RWPE1 (cell line): ENCODE measurements at regions not wholly inside any gene's neighbourhood (a gene's known extent, or its start where the extent isn't known, plus 50 kb on each side); places are given as distances from the start of the nearest gene placed in this dataset.

Source experiments
- CTCF ChIA-PET: fragments of 350-600 bp; sonication (Branson Sonifier 250); formaldehyde crosslinking; extraction: SDS; loops from one replicate; lab custom pipeline; 2021; lab: Yijun Ruan, JAX
- POLR2A ChIA-PET: fragments of 400-600 bp; formaldehyde crosslinking; extraction: SDS; loops from one replicate; lab custom pipeline; 2020; ENCODE audit warnings: antibody characterized with exemption; ENCODE audit not compliant: low non-redundant PET; lab: Yijun Ruan, JAX
- DNase-seq: peaks from one replicate; pipeline ENCODE4 v3.0.0; 2012; ENCODE audit warnings: low spot score
- H3K27ac ChIP-seq: fragments of 450-650 bp; 2 replicates; pipeline ENCODE4 v1.5.1; 2017
- CTCF ChIP-seq: fragments of 450-650 bp; conservative IDR thresholded peaks from 2 replicates; pipeline ENCODE4 v1.5.1; 2017; ENCODE audit warnings: low read depth, mild to moderate bottlenecking

GRCh38 chr11:92511522-92512203 lies 287.0 kb downstream of the FAT3 start:
- ChIA-PET CTCF (no interaction called here), POLR2A (no interaction called here)
- TF ChIP-seq CTCF = no peak
- no peak overlapping the region for H3K27ac ChIP-seq
- no peak for DNase-seq

- no peak for TF ChIP-seq CTCF
- ChIA-PET CTCF (no interaction called here), POLR2A (no interaction called here)
- no peak for DNase-seq
- no peak overlapping the region for H3K27ac ChIP-seq
These were observed 287.6 kb downstream of the FAT3 start for GRCh38 chr11:92512204-92512569.

- CTCF ChIA-PET = no interaction called here
- POLR2A ChIA-PET = no interaction called here
- H3K27ac ChIP-seq = no peak overlapping the region
- TF ChIP-seq CTCF = no peak
- no peak for DNase-seq
These were observed 299.0 kb downstream of the FAT3 start for GRCh38 chr11:92523611-92524010.

GRCh38 chr11:92524542-92524941 lies 299.9 kb downstream of the FAT3 start:
- H3K27ac ChIP-seq = no peak overlapping the region
- no peak for DNase-seq
- ChIA-PET POLR2A (no interaction called here), CTCF (no interaction called here)
- no peak for TF ChIP-seq CTCF

- H3K27ac ChIP-seq = no peak overlapping the region
- CTCF ChIA-PET = no interaction called here
- POLR2A ChIA-PET = no interaction called here
- no peak for TF ChIP-seq CTCF
- no peak for DNase-seq
These were observed 302.8 kb downstream of the FAT3 start for GRCh38 chr11:92527467-92527866.

GRCh38 chr11:92528001-92528400 lies 303.4 kb downstream of the FAT3 start:
- CTCF ChIA-PET = interaction anchor here (0.6 kb wide), 1 partner anchor 409 kb away, joined by 3 read pairs; no protein-coding TSS in a partner anchor
- POLR2A ChIA-PET = no interaction called here

More at GRCh38 chr11:92528001-92528400, 303.4 kb downstream of the FAT3 start:
- no peak overlapping the region for H3K27ac ChIP-seq
- TF ChIP-seq CTCF = no peak
- DNase-seq = no peak
